Upper lobe of left lung (tissue), 4 donors: ENCODE measurements at regions not wholly inside any gene's neighbourhood (a gene's known extent, or its start where the extent isn't known, plus 50 kb on each side); places are given as distances from the start of the nearest gene placed in this dataset.

Source experiments
- small RNA-seq, 4 donors: library from RNA; depleted of rRNA; stranded (forward); fragments of <200 nt; gene quantifications; one replicate each; pipeline ENCODE3, GENCODE V24; 2016

Small RNAs in the stretch of these regions (small RNA-seq; reads per million reads assigned to genes)
- 0 reads per million in 4 donors for gene RNU6ATAC42P
